GM18511 (cell line): ENCODE measurements at regions not wholly inside any gene's neighbourhood (a gene's known extent, or its start where the extent isn't known, plus 50 kb on each side); places are given as distances from the start of the nearest gene placed in this dataset.

Experiments used
- ATAC-seq: cut with Tn5 transposase; IDR thresholded peaks from one replicate; pipeline ENCODE4 v1.9.1; 2021; ENCODE audit warnings: mild to moderate bottlenecking, moderate library complexity; ENCODE audit not compliant: unreplicated experiment

- ATAC-seq, result no peak
Observed at GRCh38 chr6:81694855-81695254, 57.6 kb downstream of the TENT5A start.

- ATAC-seq, result no peak
Observed at GRCh38 chr6:81694207-81694606, 58.3 kb downstream of the TENT5A start.

GRCh38 chr6:81693266-81693665 lies 59.2 kb downstream of the TENT5A start:
- no peak for ATAC-seq

GRCh38 chr6:81690073-81690472 lies 62.4 kb downstream of the TENT5A start:
- no peak for ATAC-seq

GRCh38 chr6:81689580-81689979 lies 62.9 kb downstream of the TENT5A start:
- no peak for ATAC-seq

GRCh38 chr6:81683912-81684311 lies 68.6 kb downstream of the TENT5A start:
- ATAC-seq, result no peak

GRCh38 chr6:81682858-81683620 lies 69.4 kb downstream of the TENT5A start:
- no peak for ATAC-seq

GRCh38 chr6:81682235-81682795 lies 70.2 kb downstream of the TENT5A start:
- no peak for ATAC-seq

GRCh38 chr6:81669445-81669844 lies 83.0 kb downstream of the TENT5A start:
- ATAC-seq, result no peak

- no peak for ATAC-seq
Observed at GRCh38 chr6:81668615-81669047, 83.8 kb downstream of the TENT5A start.

GRCh38 chr6:81666481-81666880 lies 86.0 kb downstream of the TENT5A start:
- no peak for ATAC-seq

- ATAC-seq, result no peak
Observed at GRCh38 chr6:81656231-81656630, 96.2 kb downstream of the TENT5A start.

GRCh38 chr6:81655696-81656095 lies 96.8 kb downstream of the TENT5A start:
- no peak for ATAC-seq

- no peak for ATAC-seq
Observed at GRCh38 chr6:81648502-81648901, 104.0 kb downstream of the TENT5A start.

GRCh38 chr6:81643156-81643555 lies 109.3 kb downstream of the TENT5A start:
- ATAC-seq, result no peak

- no peak for ATAC-seq
Observed at GRCh38 chr6:81640891-81641290, 111.6 kb downstream of the TENT5A start.

GRCh38 chr6:81640126-81640525 lies 112.4 kb downstream of the TENT5A start:
- ATAC-seq, result no peak

GRCh38 chr6:81638366-81638765 lies 114.1 kb downstream of the TENT5A start:
- no peak for ATAC-seq

GRCh38 chr6:81636930-81637568 lies 115.4 kb downstream of the TENT5A start:
- no peak for ATAC-seq

GRCh38 chr6:81634155-81634880 lies 118.2 kb downstream of the TENT5A start:
- no peak for ATAC-seq

GRCh38 chr6:81633391-81633790 lies 119.1 kb downstream of the TENT5A start:
- no peak for ATAC-seq

GRCh38 chr6:81630719-81631118 lies 121.8 kb downstream of the TENT5A start:
- ATAC-seq, result no peak
